ENCODE measurements at regions not wholly inside any gene's neighbourhood (a gene's known extent, or its start where the extent isn't known, plus 50 kb on each side); places are given as distances from the start of the nearest gene placed in this dataset.

- TF ChIP-seq ZNF70 (CRISPR knock-in tag; IDR thresholded peaks at IDR 0.05) (no peak), ZFP3 (CRISPR knock-in tag; IDR thresholded peaks at IDR 0.05) (no peak)
Measured at GRCh38 chr1:195193134-195193533, 1415.1 kb downstream of the KCNT2 start (continued).

- ATAC-seq: no peak
- no peak for TF ChIP-seq TCF4 (CRISPR knock-in tag; IDR thresholded peaks at IDR 0.05; ENCODE audit: borderline replicate concordance)
- no peak for TF ChIP-seq ZNF565 (CRISPR knock-in tag; conservative IDR thresholded peaks at IDR 0.05; ENCODE audit: low read depth)
- no peak for TF ChIP-seq CSRNP3 (CRISPR knock-in tag; IDR thresholded peaks at IDR 0.05)
- no peak for TF ChIP-seq SNAI2 (CRISPR knock-in tag; IDR thresholded peaks at IDR 0.05)
- TF ChIP-seq POU6F1 (CRISPR knock-in tag; IDR thresholded peaks at IDR 0.05; ENCODE audit: borderline replicate concordance, low read depth): no peak
- TF ChIP-seq ZFP30 (CRISPR knock-in tag; IDR thresholded peaks at IDR 0.05): no peak
- no peak for TF ChIP-seq CSDC2 (CRISPR knock-in tag; IDR thresholded peaks at IDR 0.05)
- TF ChIP-seq ZFP3 (CRISPR knock-in tag; IDR thresholded peaks at IDR 0.05): no peak
- TF ChIP-seq ARNTL (CRISPR knock-in tag; IDR thresholded peaks at IDR 0.05; ENCODE audit: borderline replicate concordance, low read depth): no peak
- no peak for TF ChIP-seq BACH2 (CRISPR knock-in tag; IDR thresholded peaks at IDR 0.05; ENCODE audit: borderline replicate concordance)
- no peak for TF ChIP-seq TSHZ2 (CRISPR knock-in tag; IDR thresholded peaks at IDR 0.05)
- TF ChIP-seq OSR1 (CRISPR knock-in tag; IDR thresholded peaks at IDR 0.05): no peak
- TF ChIP-seq ZC3H10 (CRISPR knock-in tag; IDR thresholded peaks at IDR 0.05): no peak
Measured at GRCh38 chr1:195188821-195189220, 1419.4 kb downstream of the KCNT2 start.

GRCh38 chr1:195186544-195186943 lies 1421.7 kb downstream of the KCNT2 start:
- no peak for ATAC-seq
- TF ChIP-seq POU6F1 (CRISPR knock-in tag; IDR thresholded peaks at IDR 0.05; ENCODE audit: borderline replicate concordance, low read depth) (no peak), GLIS3 (CRISPR knock-in tag; IDR thresholded peaks at IDR 0.05) (no peak), CREB5 (CRISPR knock-in tag; IDR thresholded peaks at IDR 0.05; ENCODE audit: low read depth) (no peak), PATZ1 (CRISPR knock-in tag; IDR thresholded peaks at IDR 0.05; ENCODE audit: borderline replicate concordance) (no peak), PPARA (CRISPR knock-in tag; IDR thresholded peaks at IDR 0.05; ENCODE audit: borderline replicate concordance) (no peak), TOX (CRISPR knock-in tag; IDR thresholded peaks at IDR 0.05; ENCODE audit: borderline replicate concordance) (no peak), ARNTL (CRISPR knock-in tag; IDR thresholded peaks at IDR 0.05; ENCODE audit: borderline replicate concordance, low read depth) (no peak), ZFP3 (CRISPR knock-in tag; IDR thresholded peaks at IDR 0.05) (no peak), ZC3H10 (CRISPR knock-in tag; IDR thresholded peaks at IDR 0.05) (no peak), ESRRG (CRISPR knock-in tag; IDR thresholded peaks at IDR 0.05) (no peak), CSRNP3 (CRISPR knock-in tag; IDR thresholded peaks at IDR 0.05) (no peak), ZNF70 (CRISPR knock-in tag; IDR thresholded peaks at IDR 0.05) (no peak)
